ENCODE measurements at regions not wholly inside any gene's neighbourhood (a gene's known extent, or its start where the extent isn't known, plus 50 kb on each side); places are given as distances from the start of the nearest gene placed in this dataset.

DNA sequence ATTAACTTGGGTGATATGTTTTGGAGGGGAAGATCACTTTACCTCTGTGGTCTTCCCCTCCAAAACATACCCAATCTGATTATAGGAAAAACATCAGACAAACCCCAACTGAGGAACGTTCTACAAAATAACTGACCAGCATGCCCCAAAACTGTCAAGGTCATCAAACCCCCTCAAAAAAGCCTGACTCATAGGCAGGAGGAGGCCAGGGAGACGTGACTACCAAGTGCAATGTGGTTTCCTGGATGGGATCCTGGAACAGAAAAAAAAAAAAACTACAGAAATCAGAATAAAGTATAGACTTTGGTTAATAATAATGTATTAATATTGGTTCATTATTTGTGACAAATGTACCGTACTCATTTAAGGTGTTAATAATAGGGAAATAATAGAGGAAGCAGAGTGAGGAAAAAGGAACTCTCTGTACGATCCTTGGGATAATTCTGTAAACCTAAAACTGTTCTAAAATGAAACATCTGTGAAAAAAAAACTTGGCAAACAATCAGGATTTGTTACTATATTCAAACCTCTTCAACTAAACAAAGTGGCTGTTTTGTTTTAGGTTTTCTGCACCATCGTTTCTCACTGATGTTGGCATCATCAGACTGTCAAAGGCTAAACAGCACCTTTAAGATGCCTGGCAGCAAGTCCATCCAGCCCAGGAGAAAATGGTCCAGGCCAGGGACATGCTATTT, 266.7 kb upstream of the SDK2 start:
- TF ChIP-seq POLR2A (IDR thresholded peaks at IDR 0.05; ENCODE audit: control extremely low read depth in 1 of 2, low read depth in 2 of 2, low read length in 2 of 2) (no peak), JUND (IDR thresholded peaks at IDR 0.05; ENCODE audit: low read length) (no peak), NRF1 (IDR thresholded peaks at IDR 0.05; ENCODE audit: low read depth, low read length) (no peak), ATF3 (IDR thresholded peaks at IDR 0.05; ENCODE audit: insufficient read depth, low read depth, low read length) (no peak)
- TF ChIP-seq, protein P1, sequence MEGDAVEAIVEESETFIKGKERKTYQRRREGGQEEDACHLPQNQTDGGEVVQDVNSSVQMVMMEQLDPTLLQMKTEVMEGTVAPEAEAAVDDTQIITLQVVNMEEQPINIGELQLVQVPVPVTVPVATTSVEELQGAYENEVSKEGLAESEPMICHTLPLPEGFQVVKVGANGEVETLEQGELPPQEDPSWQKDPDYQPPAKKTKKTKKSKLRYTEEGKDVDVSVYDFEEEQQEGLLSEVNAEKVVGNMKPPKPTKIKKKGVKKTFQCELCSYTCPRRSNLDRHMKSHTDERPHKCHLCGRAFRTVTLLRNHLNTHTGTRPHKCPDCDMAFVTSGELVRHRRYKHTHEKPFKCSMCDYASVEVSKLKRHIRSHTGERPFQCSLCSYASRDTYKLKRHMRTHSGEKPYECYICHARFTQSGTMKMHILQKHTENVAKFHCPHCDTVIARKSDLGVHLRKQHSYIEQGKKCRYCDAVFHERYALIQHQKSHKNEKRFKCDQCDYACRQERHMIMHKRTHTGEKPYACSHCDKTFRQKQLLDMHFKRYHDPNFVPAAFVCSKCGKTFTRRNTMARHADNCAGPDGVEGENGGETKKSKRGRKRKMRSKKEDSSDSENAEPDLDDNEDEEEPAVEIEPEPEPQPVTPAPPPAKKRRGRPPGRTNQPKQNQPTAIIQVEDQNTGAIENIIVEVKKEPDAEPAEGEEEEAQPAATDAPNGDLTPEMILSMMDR (IDR thresholded peaks at IDR 0.05; ENCODE audit: control extremely low read depth in 1 of 3, insufficient read depth in 1 of 3, low read depth in 1 of 3, low read length in 3 of 3) = no peak
